Spleen (tissue), 4 donors: ENCODE measurements at regions not wholly inside any gene's neighbourhood (a gene's known extent, or its start where the extent isn't known, plus 50 kb on each side); places are given as distances from the start of the nearest gene placed in this dataset.

Experiments
- small RNA-seq, 4 donors: library from RNA; depleted of rRNA; stranded (forward); fragments of <200 nt; gene quantifications; one replicate each; pipeline ENCODE3, GENCODE V24; 2016

Small RNAs in the stretch of these regions (small RNA-seq; reads per million reads assigned to genes)
- gene RN7SL422P, result 0 reads per million in 4 donors
